IPS DF 19.7 (cell line): ENCODE measurements at regions not wholly inside any gene's neighbourhood (a gene's known extent, or its start where the extent isn't known, plus 50 kb on each side); places are given as distances from the start of the nearest gene placed in this dataset.
"Not testable (repeated sequence)": the region's sequence is repeated elsewhere in the genome, so short reads cannot be mapped to it uniquely, and the experiment has no call there.

Experiments used
- DNase-seq: peaks from one replicate; pipeline ENCODE4 v3.0.0-alpha.2; 2013; ENCODE audit warnings: low read depth, low spot score

- peak; percentile 42 for DNase-seq
Measured at GRCh38 chr9:75457474-75458011, 369.2 kb downstream of the OSTF1 start.

GRCh38 chr9:75459311-75459710 lies 371.0 kb downstream of the OSTF1 start:
- DNase-seq: not testable (repeated sequence)

- DNase-seq: no peak
Measured at GRCh38 chr9:75461183-75461582, 372.9 kb downstream of the OSTF1 start.

- DNase-seq: no peak
Measured at GRCh38 chr9:75462866-75463265, 374.6 kb downstream of the OSTF1 start.

- no peak for DNase-seq
Measured at GRCh38 chr9:75463871-75464270, 375.6 kb downstream of the OSTF1 start.

GRCh38 chr9:75464726-75465125 lies 376.4 kb downstream of the OSTF1 start:
- DNase-seq: no peak

GRCh38 chr9:75467142-75467541 lies 378.8 kb downstream of the OSTF1 start:
- DNase-seq: no peak

- DNase-seq: peak; percentile 5
Measured at GRCh38 chr9:75471549-75472114, 383.3 kb downstream of the OSTF1 start.

GRCh38 chr9:75482566-75482965 lies 394.3 kb downstream of the OSTF1 start:
- peak; percentile 7 for DNase-seq

GRCh38 chr9:75483636-75484035 lies 395.3 kb downstream of the OSTF1 start:
- no peak for DNase-seq

GRCh38 chr9:75487856-75488718 lies 399.8 kb downstream of the OSTF1 start:
- DNase-seq: no peak

GRCh38 chr9:75488719-75489110 lies 400.4 kb downstream of the OSTF1 start:
- no peak for DNase-seq

GRCh38 chr9:75490326-75490725 lies 400.1 kb upstream of the PCSK5 start:
- no peak for DNase-seq

GRCh38 chr9:75491533-75491932 lies 398.9 kb upstream of the PCSK5 start:
- DNase-seq: no peak

- no peak for DNase-seq
Measured at GRCh38 chr9:75499812-75500211, 390.7 kb upstream of the PCSK5 start.

- DNase-seq: no peak
Measured at GRCh38 chr9:75500479-75500878, 390.0 kb upstream of the PCSK5 start.

GRCh38 chr9:75500940-75501339 lies 389.5 kb upstream of the PCSK5 start:
- DNase-seq: not testable (repeated sequence)

- no peak for DNase-seq
Measured at GRCh38 chr9:75504721-75505120, 385.8 kb upstream of the PCSK5 start.

GRCh38 chr9:75505654-75506053 lies 384.8 kb upstream of the PCSK5 start:
- DNase-seq: no peak

- DNase-seq: no peak
Measured at GRCh38 chr9:75529463-75529862, 361.0 kb upstream of the PCSK5 start.

GRCh38 chr9:75531588-75531987 lies 358.9 kb upstream of the PCSK5 start:
- DNase-seq: no peak

GRCh38 chr9:75532233-75533050 lies 358.0 kb upstream of the PCSK5 start:
- no peak for DNase-seq
